ENCODE measurements at regions not wholly inside any gene's neighbourhood (a gene's known extent, or its start where the extent isn't known, plus 50 kb on each side); places are given as distances from the start of the nearest gene placed in this dataset.

DNA sequence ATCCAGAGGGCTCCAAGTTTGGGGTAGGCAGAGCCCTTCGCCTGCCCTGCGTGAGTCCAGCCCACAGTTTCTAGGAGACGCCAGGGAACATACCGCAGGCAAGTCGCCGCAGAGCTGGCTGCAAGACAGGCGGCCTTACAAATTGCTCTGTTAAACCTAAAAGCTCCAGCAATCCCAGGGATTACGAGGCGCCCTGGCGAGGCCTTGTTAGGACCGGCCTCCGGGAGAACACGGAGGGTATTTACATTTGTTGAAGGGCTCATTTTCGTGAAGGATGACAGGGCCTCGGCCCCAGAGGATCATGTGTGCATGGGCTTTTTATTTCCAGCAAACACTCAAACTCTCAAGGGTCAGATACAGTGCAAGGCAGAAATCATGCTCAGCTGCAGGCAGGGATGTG, 77.6 kb upstream of the FOXF1 start:
- no peak for DNase-seq (ENCODE audit: low read depth in 2 of 2)

- DNase-seq (ENCODE audit: low read depth in 2 of 2): no peak
Observed at GRCh38 chr16:86436466-86437185, 73.7 kb upstream of the FOXF1 start.

DNA sequence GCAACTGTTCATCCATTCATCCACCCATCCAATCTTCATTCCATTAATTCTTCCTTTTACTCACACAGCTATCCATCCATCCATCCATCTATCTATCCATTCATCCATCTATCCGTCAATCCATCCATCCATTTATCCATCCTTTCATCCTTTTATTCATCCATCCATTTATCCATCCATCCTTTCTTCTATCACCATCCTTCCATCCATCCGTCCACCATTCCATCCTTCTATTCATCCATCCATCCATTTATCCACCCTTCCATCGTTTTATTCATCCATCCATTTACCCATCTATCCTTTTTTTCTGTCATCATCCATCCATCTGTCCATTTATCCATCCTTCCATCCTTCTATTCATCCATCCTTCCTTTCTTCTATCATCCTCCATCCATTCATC, 73.0 kb upstream of the FOXF1 start:
- no peak for DNase-seq (ENCODE audit: low read depth in 2 of 2)

- no peak for DNase-seq (ENCODE audit: low read depth in 2 of 2)
Observed at GRCh38 chr16:86442703-86443102, 67.6 kb upstream of the FOXF1 start.

DNA sequence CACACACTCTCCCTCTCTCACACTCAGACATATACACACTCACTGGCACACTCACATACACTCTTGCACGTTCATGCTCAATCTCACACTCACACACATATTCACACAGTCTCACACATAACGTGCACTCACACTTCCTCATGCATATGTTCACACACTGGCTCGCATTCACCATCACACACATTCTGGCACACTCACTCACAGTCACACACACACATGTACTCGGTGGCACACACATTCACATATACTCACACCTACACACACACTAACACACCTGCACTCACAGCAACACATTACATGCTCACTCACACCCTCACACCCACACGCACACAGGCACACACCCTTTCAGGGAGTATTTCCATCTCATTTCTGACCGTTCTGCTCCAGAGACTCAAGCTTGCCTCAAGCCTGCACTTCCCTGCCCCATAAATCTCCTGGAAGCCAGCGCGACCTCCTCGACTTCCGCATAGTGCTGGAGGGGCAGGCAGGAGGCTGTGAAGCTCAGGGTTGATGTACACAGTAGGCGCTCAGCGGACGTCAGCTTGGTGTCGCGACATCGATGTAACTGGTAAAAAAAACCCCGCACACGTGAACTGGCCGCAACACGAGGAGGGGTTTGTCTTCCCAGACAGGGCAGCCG, 66.7 kb upstream of the FOXF1 start:
- DNase-seq (ENCODE audit: low read depth in 2 of 2): no peak

DNA sequence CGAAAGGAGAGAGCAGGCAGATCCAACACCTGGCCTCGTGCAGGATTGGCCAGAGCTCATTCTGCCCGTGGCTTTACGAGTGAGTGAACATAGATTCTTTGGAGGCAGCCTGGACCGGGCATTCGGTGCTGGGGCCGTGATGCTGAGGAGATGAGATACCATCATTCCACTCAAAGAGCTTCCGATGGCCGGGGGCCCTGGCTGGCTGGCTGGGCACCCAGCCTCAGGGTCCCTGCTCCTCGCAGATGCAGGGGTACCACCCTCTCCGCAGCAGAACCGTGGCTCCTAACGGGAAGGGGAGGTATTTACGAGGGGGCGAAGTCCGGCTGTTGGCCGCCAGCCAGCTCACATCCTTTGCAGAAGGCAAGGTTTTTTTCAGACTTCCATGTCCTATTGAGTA, 66.1 kb upstream of the FOXF1 start:
- DNase-seq (ENCODE audit: low read depth in 2 of 2): no peak

GRCh38 chr16:86444661-86445060, 65.7 kb upstream of the FOXF1 start:
- DNase-seq (ENCODE audit: low read depth in 2 of 2): no peak

GRCh38 chr16:86446279-86446678, 64.0 kb upstream of the FOXF1 start:
- no peak for DNase-seq (ENCODE audit: low read depth in 2 of 2)

DNA sequence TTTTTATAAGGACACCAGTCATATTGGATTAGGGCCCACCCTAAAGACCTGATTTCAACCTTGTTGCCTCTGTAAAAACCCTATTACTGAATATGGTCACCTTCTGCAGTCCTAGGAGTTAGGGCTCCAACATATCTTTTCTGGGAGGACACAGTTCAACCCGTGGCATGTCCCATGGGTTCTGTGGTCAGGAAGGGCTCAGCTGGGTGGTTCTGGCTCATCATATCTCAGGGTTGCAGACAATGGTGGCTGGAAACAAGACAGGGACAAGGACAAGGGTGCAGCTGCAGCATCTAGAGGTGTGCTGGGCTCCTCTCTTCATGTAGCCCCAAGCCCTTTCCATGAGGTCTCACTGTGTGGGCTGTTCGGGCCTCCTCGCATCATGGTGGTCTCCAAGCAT, 63.1 kb upstream of the FOXF1 start:
- no peak for DNase-seq (ENCODE audit: low read depth in 2 of 2)

DNA sequence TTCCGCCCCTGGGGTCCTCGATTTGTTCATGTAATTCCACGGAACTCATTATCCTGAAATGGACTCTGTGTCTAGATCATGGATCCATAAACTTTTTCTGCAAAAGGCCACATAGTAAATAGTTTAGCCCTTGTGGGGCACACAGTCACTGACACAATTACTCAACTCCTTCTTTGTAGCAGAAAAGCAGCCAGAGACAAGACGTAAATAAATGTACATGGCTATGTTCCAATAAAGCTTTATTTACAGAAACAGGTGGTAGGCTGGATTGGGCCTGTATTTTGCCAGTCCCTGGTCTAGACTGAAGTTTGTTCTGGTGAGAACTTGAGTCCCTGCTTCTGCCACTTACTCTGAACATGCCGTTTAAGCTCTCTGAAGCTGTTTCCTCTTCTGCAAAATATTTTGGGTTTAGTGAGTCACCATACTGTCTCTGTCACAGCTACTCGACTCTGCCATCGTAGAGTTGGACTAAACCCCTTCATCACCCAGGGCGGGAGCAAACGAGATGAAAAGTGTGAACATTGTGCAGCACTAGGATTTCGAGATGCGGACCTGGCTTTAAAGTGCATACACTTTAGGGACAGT, 61.9 kb upstream of the FOXF1 start:
- no peak for DNase-seq (ENCODE audit: low read depth in 2 of 2)

DNA sequence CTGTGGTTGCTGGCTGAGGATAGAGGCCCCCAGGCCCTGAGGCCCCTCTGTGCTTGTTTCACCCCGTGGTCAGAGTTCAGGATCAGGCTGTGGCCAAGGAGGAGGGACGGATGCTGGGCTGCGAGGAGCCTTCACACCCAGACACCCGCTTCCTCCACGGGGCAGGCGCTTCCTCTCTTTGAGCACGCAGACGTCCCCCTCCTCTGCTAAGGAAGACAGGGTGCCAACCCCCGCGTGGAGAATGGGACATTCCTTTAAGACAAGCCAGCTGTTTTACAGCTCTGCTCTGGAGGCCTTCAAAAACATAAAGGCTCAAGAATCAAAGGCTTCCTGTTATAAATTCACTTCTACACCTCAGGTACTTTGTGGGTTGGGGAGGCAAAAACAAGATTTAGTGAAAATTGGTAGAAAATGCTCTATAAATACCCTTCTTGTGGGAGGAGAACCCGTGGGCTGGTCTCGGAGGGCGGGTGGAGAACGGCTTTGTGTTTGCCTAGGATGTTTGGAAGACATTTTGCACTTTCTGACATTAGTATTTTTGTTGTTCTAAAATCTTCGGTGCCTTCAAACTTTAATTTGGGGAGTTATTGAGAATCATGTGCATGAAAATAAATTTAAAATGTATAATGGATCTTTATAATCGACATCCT, 60.8 kb upstream of the FOXF1 start:
- DNase-seq (ENCODE audit: low read depth in 2 of 2): no peak

- no peak for DNase-seq (ENCODE audit: low read depth in 2 of 2)
Observed at GRCh38 chr16:86450691-86451090, 59.6 kb upstream of the FOXF1 start.

DNA sequence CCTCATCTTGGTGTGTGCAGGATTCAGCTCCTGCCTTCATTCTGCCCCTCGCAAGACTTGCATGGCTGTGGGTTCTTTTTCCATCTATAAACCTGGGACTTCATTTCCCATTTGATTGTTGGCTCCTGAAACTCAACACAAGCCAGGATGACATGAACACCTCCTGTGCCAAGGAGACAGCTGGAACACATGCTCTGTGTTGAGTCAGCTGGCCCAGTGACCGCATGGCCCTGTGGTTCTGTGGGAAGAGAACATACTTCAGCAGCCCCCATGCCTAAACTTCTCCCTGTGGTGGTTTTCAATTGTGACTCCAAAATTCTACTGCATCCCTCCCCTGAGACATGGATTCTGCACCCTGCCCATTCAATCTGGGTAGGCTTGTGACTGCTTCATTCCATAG, 57.9 kb upstream of the FOXF1 start:
- DNase-seq (ENCODE audit: low read depth in 2 of 2): no peak

- no peak for DNase-seq (ENCODE audit: low read depth in 2 of 2)
Observed at GRCh38 chr16:86455116-86455515, 55.2 kb upstream of the FOXF1 start.

GRCh38 chr16:86455640-86456039, 54.7 kb upstream of the FOXF1 start:
- DNase-seq (ENCODE audit: low read depth in 2 of 2): no peak

DNA sequence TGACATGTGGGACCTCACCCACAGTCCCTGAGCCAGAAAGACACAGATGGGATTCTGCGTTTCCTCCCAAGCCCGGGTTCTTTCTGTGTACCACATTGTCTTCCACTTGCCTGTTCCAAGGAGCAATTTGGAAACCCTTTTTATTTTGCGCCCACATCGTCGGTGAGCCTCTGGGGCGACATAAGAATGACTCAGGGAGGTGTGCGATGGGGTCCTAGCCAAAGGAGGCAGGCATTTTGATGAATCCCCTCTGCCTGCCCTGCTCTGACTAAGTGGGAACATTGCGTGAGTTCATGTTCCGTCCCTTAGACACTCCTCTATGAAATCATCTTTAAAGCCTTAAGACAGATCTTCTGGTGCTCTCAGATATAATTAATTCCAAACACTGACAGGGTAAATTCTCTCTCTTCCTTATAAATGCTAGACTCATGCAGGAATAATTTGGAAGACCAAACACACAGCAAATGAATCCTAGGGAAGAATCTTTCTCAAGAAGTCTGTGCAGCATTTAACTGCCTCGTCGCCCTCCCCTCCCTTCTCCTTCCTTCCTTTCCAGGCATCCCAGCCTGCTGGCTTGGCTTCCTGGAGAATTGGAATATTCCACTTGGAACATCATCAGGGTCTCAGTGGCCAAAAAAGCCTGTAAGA, 52.7 kb upstream of the FOXF1 start:
- no peak for DNase-seq (ENCODE audit: low read depth in 2 of 2)

DNA sequence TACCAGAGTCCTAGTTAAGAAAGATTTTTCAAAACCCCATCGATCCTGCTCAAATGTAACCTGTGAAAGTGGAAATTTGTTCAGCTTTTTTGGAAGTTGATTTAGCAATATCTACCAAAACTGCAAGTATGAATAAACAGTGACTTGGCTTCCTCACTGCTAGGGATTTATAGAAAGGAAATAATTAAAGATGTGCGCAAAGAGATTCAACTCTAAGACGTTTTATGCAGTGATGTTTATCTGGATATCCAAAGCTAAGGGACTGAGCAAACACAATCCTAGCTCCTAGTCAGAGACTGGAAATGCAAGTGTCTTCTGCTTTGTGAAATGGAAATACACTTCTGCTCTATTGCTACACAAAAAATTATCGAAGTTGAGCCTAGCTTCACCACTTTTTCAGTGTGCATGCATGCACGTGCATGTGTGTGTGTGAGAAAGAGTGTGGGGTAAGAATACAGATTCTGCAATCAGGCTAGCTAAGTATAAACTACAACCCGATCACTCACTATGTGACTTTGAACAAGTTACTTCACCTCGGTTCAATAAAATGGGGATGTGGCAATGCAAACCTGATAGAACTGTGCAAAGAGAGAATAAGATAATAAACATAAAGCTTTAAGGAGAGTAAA, 52.1 kb upstream of the FOXF1 start:
- no peak for DNase-seq (ENCODE audit: low read depth in 2 of 2)

- no peak for DNase-seq (ENCODE audit: low read depth in 2 of 2)
Observed at GRCh38 chr16:86459266-86459665, 51.1 kb upstream of the FOXF1 start.

All from stimulated activated CD8-positive, alpha-beta memory T cell treated with anti-CD3 and anti-CD28 coated beads, Interleukin-15, amount 100 ng/mL, for 48 hours (primary cell).